Psoas muscle (tissue), 7 donors: ENCODE measurements at regions not wholly inside any gene's neighbourhood (a gene's known extent, or its start where the extent isn't known, plus 50 kb on each side); places are given as distances from the start of the nearest gene placed in this dataset.
"Not testable (repeated sequence)": the region's sequence is repeated elsewhere in the genome, so short reads cannot be mapped to it uniquely, and the experiment has no call there.

ENCODE experiments used
- ATAC-seq, 4 donors: fragments of 200-7000 bp; cut with Tn5 transposase; one replicate each; pipeline ENCODE4 v1.9.1; 2020; ENCODE audit warnings: moderate library complexity in 3 of 4, mild to moderate bottlenecking in 2 of 4
- DNase-seq, 2 donors: peaks; one replicate each; pipeline ENCODE4 v3.0.0-alpha.2; 2020
- H3K27ac ChIP-seq: fragments of 200-600 bp; one replicate; pipeline ENCODE4 v1.8.0; 2022
- H3K27me3 ChIP-seq, 3 donors: fragments of 200-600 bp in 1 of 3; one replicate each; pipeline versions ENCODE4 v1.6.1 to v1.8.0; 2013 to 2022; ENCODE audit warnings: low read length in 2 of 3, mild to moderate bottlenecking in 2 of 3, moderate library complexity in 1 of 3; ENCODE audit not compliant: insufficient read depth in 3 of 3
- H3K36me3 ChIP-seq, 2 donors: fragments of 200-600 bp in 1 of 2; one replicate each; pipeline versions ENCODE4 v1.6.1 to v1.8.0; 2013 to 2022; ENCODE audit warnings: low read depth in 1 of 2, mild to moderate bottlenecking in 1 of 2, moderate library complexity in 1 of 2; ENCODE audit not compliant: insufficient read depth in 1 of 2
- H3K4me1 ChIP-seq: fragments of 200-600 bp; one replicate; pipeline ENCODE4 v1.8.0; 2022
- H3K4me3 ChIP-seq: fragments of 200-600 bp; one replicate; pipeline ENCODE4 v1.8.0; 2022; ENCODE audit warnings: mild to moderate bottlenecking
- H3K9me3 ChIP-seq: fragments of 200-600 bp; one replicate; pipeline ENCODE4 v1.8.0; 2022
- CTCF ChIP-seq: fragments of 200-600 bp; IDR thresholded peaks from one replicate; pipeline ENCODE4 v1.8.0; 2022; ENCODE audit warnings: antibody characterized with exemption
- WGBS, 3 donors: extraction: QIAGEN DNeasy Blood & Tissue Kit; methylation state at CpG; one replicate each; pipeline versions ENCODE4 v1.1.6 to v1.1.7; 2013; 5-methylcytosine and 5-hydroxymethylcytosine counted together
- intact Hi-C, 2 donors: fragments of 100-400 bp; cut with DNase I; formaldehyde crosslinking; loops; one replicate each; pipeline versions ENCODE4 v1.11.0 to v1.14.2; 2022
- donor health status: healthy with polysubstance abuse.
- donor health status: DM: no; HTN: no; CAD: no; lungs with moderate emphysema.
- donor health status: Bipolar disorder and iron deficiency.
- donor health status: healthy.
- donor health status: DM: yes; HTN: yes; CAD: no.
- donor health status: DM: no; HTN: no; CAD: no.
- donor health status: DM: yes; HTN: yes; CAD: no.

GRCh38 chr5:39619168-39619818, 194.5 kb upstream of the DAB2 start:
- Histone ChIP-seq H3K4me1 (no peaks in the 10 kb centered on the region), H3K9me3 (no peaks in the 10 kb centered on the region), H3K27me3 (no peaks in the 10 kb centered on the region), H3K27ac (no peak overlapping the region), H3K36me3 (no peaks in the 10 kb centered on the region), H3K4me3 (no peak overlapping the region)
- ATAC-seq (no peak), DNase-seq (no peak)
- intact Hi-C loops, result no loop called here
- TF ChIP-seq CTCF, result no peak
- WGBS, 3 donors, result 69 to 74% (median 70%) methylated on average over 4 of the region's 4 CpGs

- H3K27me3 ChIP-seq, result no peaks in the 10 kb centered on the region
- H3K4me1 ChIP-seq, result no peaks in the 10 kb centered on the region
- H3K4me3 ChIP-seq, result no peak overlapping the region
- ATAC-seq (no peak), DNase-seq (no peak)
- WGBS, 3 donors, result 34 to 38% (median 36%) methylated on average over 5 of the region's 5 CpGs
- intact Hi-C loops, result no loop called here
- TF ChIP-seq CTCF, result no peak
- no peak overlapping the region for H3K27ac ChIP-seq
- H3K36me3 ChIP-seq, result no peaks in the 10 kb centered on the region
- H3K9me3 ChIP-seq, result no peaks in the 10 kb centered on the region
Measured at GRCh38 chr5:39618391-39618790, 193.6 kb upstream of the DAB2 start.

GRCh38 chr5:39616131-39616530, 191.4 kb upstream of the DAB2 start:
- no peaks in the 10 kb centered on the region for H3K27me3 ChIP-seq
- no peak overlapping the region for H3K27ac ChIP-seq
- no peak for TF ChIP-seq CTCF
- no peak for DNase-seq
- H3K36me3 ChIP-seq, result no peaks in the 10 kb centered on the region
- H3K4me1 ChIP-seq, result no peaks in the 10 kb centered on the region
- no peak for ATAC-seq
- 70 to 74% (median 71%) methylated on average over 1 of the region's 1 CpG for WGBS, 3 donors
- intact Hi-C loops, result no loop called here
- no peak overlapping the region for H3K4me3 ChIP-seq
- H3K9me3 ChIP-seq, result no peaks in the 10 kb centered on the region

- not testable (repeated sequence) for ATAC-seq, H3K4me3 ChIP-seq
Measured at GRCh38 chr5:39611076-39611475, 186.3 kb upstream of the DAB2 start.

GRCh38 chr5:39608024-39608423, 183.2 kb upstream of the DAB2 start:
- DNase-seq, result no peak
- peak in 1 of 4 donors; percentile 70 for ATAC-seq
- no peak for TF ChIP-seq CTCF
- no peaks in the 10 kb centered on the region for H3K9me3 ChIP-seq
- no peaks in the 10 kb centered on the region for H3K4me1 ChIP-seq
- 69 to 85% (median 77%) methylated on average over 5 of the region's 5 CpGs for WGBS, 3 donors
- no peaks in the 10 kb centered on the region for H3K27me3 ChIP-seq
- no peak overlapping the region for H3K4me3 ChIP-seq
- no peaks in the 10 kb centered on the region for H3K36me3 ChIP-seq
- no peak overlapping the region for H3K27ac ChIP-seq
- intact Hi-C loops, result no loop called here

More at GRCh38 chr5:39611076-39611475, 186.3 kb upstream of the DAB2 start:
- H3K9me3 ChIP-seq, H3K27ac ChIP-seq, intact Hi-C loops, H3K27me3 ChIP-seq, DNase-seq, H3K4me1 ChIP-seq, H3K36me3 ChIP-seq: not testable (repeated sequence)
- 90 to 93% (median 91%) methylated on average over 11 of the region's 11 CpGs for WGBS, 3 donors
